MCF 10A (cell line): ENCODE measurements at regions not wholly inside any gene's neighbourhood (a gene's known extent, or its start where the extent isn't known, plus 50 kb on each side); places are given as distances from the start of the nearest gene placed in this dataset.

Source experiments
- BruUV-seq: library from RNA; stranded (reverse); fragments of 400-500 nt; replicated peaks from 2 replicates; lab custom pipeline; 2021; lab: Mats Ljungman, UMichigan
- CTCF ChIA-PET: fragments of 300-600 bp; sonication (Branson Sonifier 250); formaldehyde crosslinking; extraction: SDS; loops from one replicate; lab custom pipeline; 2021; ENCODE audit warnings: antibody characterized with exemption, inconsistent platforms; lab: Yijun Ruan, JAX
- POLR2A ChIA-PET: fragments of 300-600, 350-650 bp; sonication (Branson Sonifier 250); formaldehyde crosslinking; extraction: SDS; loops from one replicate; lab custom pipeline; 2020; ENCODE audit warnings: antibody characterized with exemption, inconsistent platforms; lab: Yijun Ruan, JAX
- DNase-seq: peaks from one replicate; pipeline ENCODE4 v3.0.0-alpha.2; 2018; ENCODE audit not compliant: unreplicated experiment
- H3K27ac Mint-ChIP-seq: one replicate; pipeline ENCODE4 v1.8.0; 2022; ENCODE audit warnings: mild to moderate bottlenecking, low read depth, mixed read lengths; ENCODE audit not compliant: unreplicated experiment
- H3K27me3 Mint-ChIP-seq: one replicate; pipeline ENCODE4 v1.8.0; 2022; ENCODE audit warnings: mixed read lengths; ENCODE audit not compliant: insufficient read depth, unreplicated experiment
- H3K36me3 Mint-ChIP-seq: one replicate; pipeline ENCODE4 v1.8.0; 2022; ENCODE audit warnings: mild to moderate bottlenecking, moderate library complexity, mixed read lengths; ENCODE audit not compliant: insufficient read depth, unreplicated experiment
- H3K4me1 Mint-ChIP-seq: one replicate; pipeline ENCODE4 v1.8.0; 2022; ENCODE audit warnings: mixed read lengths; ENCODE audit not compliant: insufficient read depth, unreplicated experiment
- H3K4me3 Mint-ChIP-seq: one replicate; pipeline ENCODE4 v1.8.0; 2022; ENCODE audit warnings: mild to moderate bottlenecking, moderate library complexity, mixed read lengths; ENCODE audit not compliant: unreplicated experiment
- H3K9me3 Mint-ChIP-seq: one replicate; pipeline ENCODE4 v1.8.0; 2022; ENCODE audit warnings: mixed read lengths; ENCODE audit not compliant: unreplicated experiment
- intact Hi-C: fragments of 100-400 bp; cut with micrococcal nuclease; formaldehyde crosslinking; loops from 2 replicates; pipeline ENCODE4 v1.14.1; 2022
- TF ChIP-seq, protein P1 (sequence below): fragments of 200-600 bp; IDR thresholded peaks from one replicate; pipeline ENCODE4 v1.8.0; 2022; ENCODE audit warnings: antibody characterized with exemption, mild to moderate bottlenecking; ENCODE audit not compliant: unreplicated experiment

DNA sequence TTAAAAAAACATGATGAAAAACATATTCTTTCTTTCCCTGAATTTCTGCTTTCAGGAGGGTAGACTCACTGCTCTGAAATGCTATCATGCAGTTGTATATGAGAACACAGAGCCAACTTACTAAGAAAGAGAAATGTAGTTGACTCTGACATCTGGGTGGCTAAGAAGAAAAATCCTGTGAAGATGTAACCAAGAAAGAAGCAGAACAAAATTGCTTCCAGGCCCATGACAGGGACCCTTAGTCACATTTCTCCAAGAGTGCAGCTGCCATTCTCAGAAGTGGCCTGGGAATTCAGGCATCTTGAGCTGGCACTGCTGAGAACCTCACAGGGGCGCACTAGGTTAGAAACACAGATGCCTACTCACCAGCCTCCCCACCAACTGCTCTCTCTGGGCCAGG lies 73.6 kb downstream of the RPL27A start:
- TF ChIP-seq, protein P1, sequence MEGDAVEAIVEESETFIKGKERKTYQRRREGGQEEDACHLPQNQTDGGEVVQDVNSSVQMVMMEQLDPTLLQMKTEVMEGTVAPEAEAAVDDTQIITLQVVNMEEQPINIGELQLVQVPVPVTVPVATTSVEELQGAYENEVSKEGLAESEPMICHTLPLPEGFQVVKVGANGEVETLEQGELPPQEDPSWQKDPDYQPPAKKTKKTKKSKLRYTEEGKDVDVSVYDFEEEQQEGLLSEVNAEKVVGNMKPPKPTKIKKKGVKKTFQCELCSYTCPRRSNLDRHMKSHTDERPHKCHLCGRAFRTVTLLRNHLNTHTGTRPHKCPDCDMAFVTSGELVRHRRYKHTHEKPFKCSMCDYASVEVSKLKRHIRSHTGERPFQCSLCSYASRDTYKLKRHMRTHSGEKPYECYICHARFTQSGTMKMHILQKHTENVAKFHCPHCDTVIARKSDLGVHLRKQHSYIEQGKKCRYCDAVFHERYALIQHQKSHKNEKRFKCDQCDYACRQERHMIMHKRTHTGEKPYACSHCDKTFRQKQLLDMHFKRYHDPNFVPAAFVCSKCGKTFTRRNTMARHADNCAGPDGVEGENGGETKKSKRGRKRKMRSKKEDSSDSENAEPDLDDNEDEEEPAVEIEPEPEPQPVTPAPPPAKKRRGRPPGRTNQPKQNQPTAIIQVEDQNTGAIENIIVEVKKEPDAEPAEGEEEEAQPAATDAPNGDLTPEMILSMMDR = no peak
- BruUV-seq = no TSS peak
- Mint-ChIP-seq H3K4me3 (no peak overlapping the region), H3K27me3 (no peaks in the 10 kb centered on the region), H3K4me1 (peaks cover 11% of the 10 kb centered on the region), H3K36me3 (no peaks in the 10 kb centered on the region), H3K9me3 (no peaks in the 10 kb centered on the region), H3K27ac (no peak overlapping the region)
- intact Hi-C loops = no loop called here
- POLR2A ChIA-PET = no interaction called here
- no peak for DNase-seq
- CTCF ChIA-PET = interaction anchor here (0.8 kb wide), 1 partner anchor 15 kb away, joined by 3 read pairs; no protein-coding TSS in a partner anchor

DNA sequence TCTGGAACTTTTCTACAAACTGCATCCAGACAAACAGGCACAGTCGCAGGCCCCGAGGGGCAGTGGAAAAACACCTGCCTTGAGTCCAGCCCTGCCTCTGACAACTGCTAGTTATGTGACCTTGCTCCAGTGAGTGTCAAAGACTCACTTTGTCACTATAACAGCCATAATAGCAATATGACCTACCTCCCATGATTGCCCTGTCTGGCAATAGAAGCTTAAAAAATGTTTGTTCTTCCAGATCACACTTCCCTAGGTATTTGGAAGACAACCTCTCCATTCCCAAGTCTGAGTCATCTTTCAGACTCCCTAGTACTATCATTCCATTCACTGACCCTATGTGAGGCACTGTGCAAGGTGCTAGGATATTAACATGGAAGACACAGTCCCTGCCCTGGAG lies 74.5 kb downstream of the RPL27A start:
- POLR2A ChIA-PET = interaction anchor here (2.0 kb wide), 1 partner anchor 11 kb away, joined by 8 read pairs; no protein-coding TSS in a partner anchor
- H3K27ac Mint-ChIP-seq = no peak overlapping the region
- intact Hi-C loops = no loop called here
- TF ChIP-seq, protein P1 = no peak
- no peaks in the 10 kb centered on the region for H3K27me3 Mint-ChIP-seq
- CTCF ChIA-PET = interaction anchor here (0.6 to 0.8 kb wide), 2 partner anchors 14 to 35 kb away, joined by 3 to 4 read pairs; no protein-coding TSS in a partner anchor
- H3K4me3 Mint-ChIP-seq = no peak overlapping the region
- H3K36me3 Mint-ChIP-seq = no peaks in the 10 kb centered on the region
- no peaks in the 10 kb centered on the region for H3K9me3 Mint-ChIP-seq
- BruUV-seq = no TSS peak
- DNase-seq = no peak
- H3K4me1 Mint-ChIP-seq = peaks cover 11% of the 10 kb centered on the region

DNA sequence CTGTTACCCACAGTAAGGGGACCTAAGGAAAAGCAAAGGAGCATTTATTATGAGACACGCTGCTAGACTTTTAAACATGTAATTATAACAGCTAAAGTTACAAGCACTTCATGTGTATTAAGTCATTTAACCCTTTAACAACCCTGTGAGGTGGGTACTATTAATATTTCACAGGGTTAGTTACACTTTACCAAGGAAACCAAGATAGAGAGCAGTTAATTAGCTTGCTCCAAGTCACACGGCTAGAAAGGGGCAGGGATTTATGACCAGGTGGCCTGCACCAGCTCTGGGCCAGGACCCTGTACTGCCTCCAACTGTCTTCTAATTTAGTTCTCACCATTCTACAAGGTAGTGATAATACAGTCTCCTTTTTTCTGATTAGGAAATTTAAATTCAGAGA lies 74.9 kb downstream of the RPL27A start:
- H3K27me3 Mint-ChIP-seq = no peaks in the 10 kb centered on the region
- no TSS peak for BruUV-seq
- no peak for DNase-seq
- H3K4me3 Mint-ChIP-seq = no peak overlapping the region
- intact Hi-C loops = no loop called here
- TF ChIP-seq, protein P1 = no peak
- ChIA-PET CTCF (interaction anchor here (0.6 to 1.3 kb wide), 5 partner anchors 11 to 865 kb away, joined by 3 to 8 read pairs (median 3); partner anchors contain the start of gene LMO1), POLR2A (interaction anchor here (1.0 to 2.0 kb wide), 2 partner anchors 10 to 53 kb away, joined by 3 to 8 read pairs; a partner anchor contains a TSS)
- H3K36me3 Mint-ChIP-seq = no peaks in the 10 kb centered on the region
- no peak overlapping the region for H3K27ac Mint-ChIP-seq
- H3K9me3 Mint-ChIP-seq = no peaks in the 10 kb centered on the region
- peaks cover 11% of the 10 kb centered on the region for H3K4me1 Mint-ChIP-seq

DNA sequence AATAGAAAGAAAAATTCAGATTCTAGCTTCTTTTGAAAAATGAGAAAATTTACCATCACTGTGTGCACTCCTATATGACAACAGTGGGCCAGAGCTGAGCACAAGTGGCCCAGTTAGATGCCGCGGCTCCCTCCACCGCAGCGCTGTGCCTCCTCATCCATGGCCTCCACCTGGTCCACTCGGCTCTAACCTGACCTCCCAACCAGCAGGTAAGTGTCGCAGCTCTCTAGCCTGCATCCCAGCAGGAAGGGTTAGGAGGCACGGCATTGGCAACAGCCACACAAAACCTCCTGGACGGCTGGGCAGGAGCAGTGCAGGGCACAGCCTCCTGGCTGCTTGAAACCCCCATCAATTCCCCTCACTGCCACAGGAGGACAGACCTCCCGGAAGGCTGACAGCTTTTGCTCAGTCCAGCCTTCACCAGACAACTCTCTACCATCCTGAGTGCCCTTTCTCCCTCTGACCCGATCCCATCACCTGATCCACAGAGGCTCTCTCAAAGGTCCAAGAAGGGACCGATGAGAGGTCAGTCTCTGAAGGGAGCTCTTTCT lies 76.1 kb downstream of the RPL27A start:
- H3K9me3 Mint-ChIP-seq = no peaks in the 10 kb centered on the region
- H3K4me3 Mint-ChIP-seq = no peak overlapping the region
- H3K4me1 Mint-ChIP-seq = peaks cover 11% of the 10 kb centered on the region
- TF ChIP-seq, protein P1 = no peak
- intact Hi-C loops = no loop called here
- no peaks in the 10 kb centered on the region for H3K27me3 Mint-ChIP-seq
- BruUV-seq = no TSS peak
- POLR2A ChIA-PET = interaction anchor here (1.0 to 2.0 kb wide), 2 partner anchors 9 to 52 kb away, joined by 3 to 8 read pairs; a partner anchor contains a TSS
- no peaks in the 10 kb centered on the region for H3K36me3 Mint-ChIP-seq
- CTCF ChIA-PET = interaction anchor here (0.6 to 1.3 kb wide), 6 partner anchors 9 to 1315 kb away, joined by 3 to 8 read pairs (median 3); partner anchors contain the start of gene LMO1
- no peak for DNase-seq
- no peak overlapping the region for H3K27ac Mint-ChIP-seq
